Gastroesophageal sphincter (tissue), 3 donors: ENCODE measurements at regions not wholly inside any gene's neighbourhood (a gene's known extent, or its start where the extent isn't known, plus 50 kb on each side); places are given as distances from the start of the nearest gene placed in this dataset.

Source experiments
- EP300 ChIP-seq: sonication (generic); formaldehyde crosslinking; IDR thresholded peaks from one replicate; pipeline ENCODE4 v1.6.1; 2017; ENCODE audit warnings: antibody characterized with exemption, mild to moderate bottlenecking
- POLR2A ChIP-seq, 2 donors: fragments of 450-650 bp; IDR thresholded peaks; one replicate each; pipeline ENCODE4 v1.6.1; 2017; ENCODE audit warnings: antibody characterized with exemption in 2 of 2, mild to moderate bottlenecking in 2 of 2, moderate library complexity in 1 of 2
- POLR2AphosphoS5 ChIP-seq: sonication (generic); formaldehyde crosslinking; IDR thresholded peaks from one replicate; pipeline ENCODE4 v1.6.1; 2017; ENCODE audit warnings: antibody characterized with exemption
- TF ChIP-seq, protein P1 (sequence below), 4 experiments: fragments of 200-600 bp in 2 of 4; fragments of 450-650 bp in 2 of 4; sonication (generic) in 1 of 4; IDR thresholded peaks; one replicate each; pipeline ENCODE4 v1.5.1; 2017 to 2019; ENCODE audit warnings: antibody characterized with exemption in 4 of 4, mild to moderate bottlenecking in 2 of 4, moderate library complexity in 2 of 4

DNA sequence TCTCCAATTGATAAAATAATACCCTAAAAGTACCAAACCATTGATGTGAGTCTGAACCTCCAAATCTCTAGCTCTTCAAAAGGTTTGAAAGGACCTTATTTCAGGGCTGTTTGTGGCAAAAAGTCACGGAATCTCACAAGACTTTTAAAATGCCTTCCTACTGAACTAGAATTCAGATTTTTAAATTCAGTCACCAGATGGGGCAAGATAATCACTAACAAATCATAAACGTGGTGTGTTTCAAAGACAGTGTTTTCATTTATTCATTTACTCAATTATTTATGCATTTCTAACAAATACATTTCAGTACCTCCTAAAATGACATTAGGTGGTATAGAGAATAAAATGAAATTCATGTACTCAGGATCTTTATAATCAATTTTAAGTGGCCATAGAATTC is 68.2 kb upstream of the SMC2 start:
- TF ChIP-seq, protein P1, sequence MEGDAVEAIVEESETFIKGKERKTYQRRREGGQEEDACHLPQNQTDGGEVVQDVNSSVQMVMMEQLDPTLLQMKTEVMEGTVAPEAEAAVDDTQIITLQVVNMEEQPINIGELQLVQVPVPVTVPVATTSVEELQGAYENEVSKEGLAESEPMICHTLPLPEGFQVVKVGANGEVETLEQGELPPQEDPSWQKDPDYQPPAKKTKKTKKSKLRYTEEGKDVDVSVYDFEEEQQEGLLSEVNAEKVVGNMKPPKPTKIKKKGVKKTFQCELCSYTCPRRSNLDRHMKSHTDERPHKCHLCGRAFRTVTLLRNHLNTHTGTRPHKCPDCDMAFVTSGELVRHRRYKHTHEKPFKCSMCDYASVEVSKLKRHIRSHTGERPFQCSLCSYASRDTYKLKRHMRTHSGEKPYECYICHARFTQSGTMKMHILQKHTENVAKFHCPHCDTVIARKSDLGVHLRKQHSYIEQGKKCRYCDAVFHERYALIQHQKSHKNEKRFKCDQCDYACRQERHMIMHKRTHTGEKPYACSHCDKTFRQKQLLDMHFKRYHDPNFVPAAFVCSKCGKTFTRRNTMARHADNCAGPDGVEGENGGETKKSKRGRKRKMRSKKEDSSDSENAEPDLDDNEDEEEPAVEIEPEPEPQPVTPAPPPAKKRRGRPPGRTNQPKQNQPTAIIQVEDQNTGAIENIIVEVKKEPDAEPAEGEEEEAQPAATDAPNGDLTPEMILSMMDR (IDR thresholded peaks at IDR 0.05): peak in 3 of 4 experiments; percentile 4 to 50 (median 40)
- TF ChIP-seq POLR2A (IDR thresholded peaks at IDR 0.05) (no peak), EP300 (no peak), POLR2AphosphoS5 (no peak)
